T-helper 17 cell (primary cell): ENCODE measurements at regions not wholly inside any gene's neighbourhood (a gene's known extent, or its start where the extent isn't known, plus 50 kb on each side); places are given as distances from the start of the nearest gene placed in this dataset.
A peak's percentile ranks its signal among the peaks of the same experiment; 100 is the strongest.

ENCODE experiments used
- ATAC-seq: fragments of 150-1000 bp; cut with Tn5 transposase; 2 replicates; pipeline ENCODE4 v1.10.0; 2021; ENCODE audit warnings: mild to moderate bottlenecking, moderate library complexity
- DNase-seq, 3 donors: peaks; one replicate each; pipeline versions ENCODE4 v3.0.0 to v3.0.0-alpha.2; 2020 to 2021
- H3K9me3 ChIP-seq: one replicate; pipeline ENCODE4 v1.7.0; 2013; ENCODE audit warnings: low read length, mild to moderate bottlenecking; ENCODE audit not compliant: control insufficient read depth, poor library complexity, severe bottlenecking
- H3K27ac Mint-ChIP-seq: one replicate; pipeline ENCODE4 v1.8.0; 2022; ENCODE audit warnings: mild to moderate bottlenecking, moderate library complexity, mixed read lengths
- H3K27me3 Mint-ChIP-seq: one replicate; pipeline ENCODE4 v1.8.0; 2022; ENCODE audit warnings: mixed read lengths
- H3K36me3 Mint-ChIP-seq: one replicate; pipeline ENCODE4 v1.8.0; 2022; ENCODE audit warnings: low read depth, mixed read lengths
- H3K4me1 Mint-ChIP-seq: one replicate; pipeline ENCODE4 v1.8.0; 2022; ENCODE audit warnings: mild to moderate bottlenecking, mixed read lengths
- H3K4me3 Mint-ChIP-seq: one replicate; pipeline ENCODE4 v1.8.0; 2022; ENCODE audit warnings: mild to moderate bottlenecking, moderate library complexity, mixed read lengths

- H3K9me3 ChIP-seq, result no peaks in the 10 kb centered on the region
- Mint-ChIP-seq H3K27me3 (peaks cover 28% of the 10 kb centered on the region), H3K4me3 (no peak overlapping the region), H3K36me3 (no peaks in the 10 kb centered on the region), H3K4me1 (peaks cover 2% of the 10 kb centered on the region), H3K27ac (no peak overlapping the region)
- DNase-seq (no peak), ATAC-seq (no peak)
Observed at GRCh38 chr16:50955311-50955710, 195.8 kb downstream of the SALL1 start.

- Mint-ChIP-seq H3K4me1 (peaks cover 2% of the 10 kb centered on the region), H3K27ac (no peak overlapping the region), H3K36me3 (no peaks in the 10 kb centered on the region), H3K4me3 (peak overlapping the region; percentile 26), H3K27me3 (peaks cover 28% of the 10 kb centered on the region)
- no peaks in the 10 kb centered on the region for H3K9me3 ChIP-seq
- no peak for ATAC-seq
- DNase-seq, result no peak
Observed at GRCh38 chr16:50954469-50954868, 196.6 kb downstream of the SALL1 start.

GRCh38 chr16:50953290-50953689 lies 197.8 kb downstream of the SALL1 start:
- Mint-ChIP-seq H3K27me3 (peaks cover 28% of the 10 kb centered on the region), H3K4me3 (no peak overlapping the region), H3K36me3 (no peaks in the 10 kb centered on the region), H3K4me1 (peaks cover 2% of the 10 kb centered on the region), H3K27ac (no peak overlapping the region)
- DNase-seq (no peak), ATAC-seq (no peak)
- H3K9me3 ChIP-seq, result no peaks in the 10 kb centered on the region

GRCh38 chr16:50950955-50951354 lies 200.1 kb downstream of the SALL1 start:
- H3K9me3 ChIP-seq, result no peaks in the 10 kb centered on the region
- H3K4me3 Mint-ChIP-seq, result no peak overlapping the region
- H3K27me3 Mint-ChIP-seq, result peaks cover 28% of the 10 kb centered on the region
- no peak overlapping the region for H3K27ac Mint-ChIP-seq
- ATAC-seq, result no peak
- no peaks in the 10 kb centered on the region for H3K36me3 Mint-ChIP-seq
- H3K4me1 Mint-ChIP-seq, result peaks cover 2% of the 10 kb centered on the region
- no peak for DNase-seq

- no peak overlapping the region for H3K27ac Mint-ChIP-seq
- DNase-seq (no peak), ATAC-seq (no peak)
- peaks cover 18% of the 10 kb centered on the region for H3K27me3 Mint-ChIP-seq
- no peak overlapping the region for H3K4me3 Mint-ChIP-seq
- H3K4me1 Mint-ChIP-seq, result no peaks in the 10 kb centered on the region
- no peaks in the 10 kb centered on the region for H3K36me3 Mint-ChIP-seq
- H3K9me3 ChIP-seq, result no peaks in the 10 kb centered on the region
Observed at GRCh38 chr16:50948268-50948930, 202.7 kb downstream of the SALL1 start.

- no peaks in the 10 kb centered on the region for H3K36me3 Mint-ChIP-seq
Observed at GRCh38 chr16:50947826-50948225, 203.2 kb downstream of the SALL1 start.

GRCh38 chr16:50946606-50947005 lies 204.5 kb downstream of the SALL1 start:
- no peak overlapping the region for H3K27ac Mint-ChIP-seq
- ATAC-seq (no peak), DNase-seq (no peak)
- H3K27me3 Mint-ChIP-seq, result peaks cover 12% of the 10 kb centered on the region
- no peaks in the 10 kb centered on the region for H3K4me1 Mint-ChIP-seq
- no peaks in the 10 kb centered on the region for H3K36me3 Mint-ChIP-seq
- no peak overlapping the region for H3K4me3 Mint-ChIP-seq
- H3K9me3 ChIP-seq, result no peaks in the 10 kb centered on the region

More at GRCh38 chr16:50947826-50948225, 203.2 kb downstream of the SALL1 start:
- Mint-ChIP-seq H3K27ac (no peak overlapping the region), H3K27me3 (peaks cover 12% of the 10 kb centered on the region), H3K4me1 (no peaks in the 10 kb centered on the region), H3K4me3 (no peak overlapping the region)
- DNase-seq (no peak), ATAC-seq (no peak)
- H3K9me3 ChIP-seq, result no peaks in the 10 kb centered on the region

- no peaks in the 10 kb centered on the region for H3K36me3 Mint-ChIP-seq
- no peak for ATAC-seq
- no peak overlapping the region for H3K4me3 Mint-ChIP-seq
- peaks cover 12% of the 10 kb centered on the region for H3K27me3 Mint-ChIP-seq
- H3K4me1 Mint-ChIP-seq, result no peaks in the 10 kb centered on the region
- no peak for DNase-seq
- H3K27ac Mint-ChIP-seq, result no peak overlapping the region
- no peaks in the 10 kb centered on the region for H3K9me3 ChIP-seq
Observed at GRCh38 chr16:50946098-50946497, 204.2 kb downstream of the CYLD start.

GRCh38 chr16:50945171-50945570 lies 203.3 kb downstream of the CYLD start:
- Mint-ChIP-seq H3K27ac (no peak overlapping the region), H3K4me1 (no peaks in the 10 kb centered on the region)

GRCh38 chr16:50944436-50944835 lies 202.6 kb downstream of the CYLD start:
- ATAC-seq, result no peak
- Mint-ChIP-seq H3K27me3 (peaks cover 21% of the 10 kb centered on the region), H3K36me3 (no peaks in the 10 kb centered on the region), H3K4me1 (no peaks in the 10 kb centered on the region), H3K4me3 (no peak overlapping the region), H3K27ac (no peak overlapping the region)
- DNase-seq, result no peak
- no peaks in the 10 kb centered on the region for H3K9me3 ChIP-seq

More at GRCh38 chr16:50945171-50945570, 203.3 kb downstream of the CYLD start:
- peaks cover 14% of the 10 kb centered on the region for H3K27me3 Mint-ChIP-seq
- no peak for DNase-seq
- no peaks in the 10 kb centered on the region for H3K9me3 ChIP-seq
- no peak for ATAC-seq
- no peaks in the 10 kb centered on the region for H3K36me3 Mint-ChIP-seq
- H3K4me3 Mint-ChIP-seq, result no peak overlapping the region

GRCh38 chr16:50944033-50944432 lies 202.1 kb downstream of the CYLD start:
- ATAC-seq, result no peak
- peaks cover 25% of the 10 kb centered on the region for H3K27me3 Mint-ChIP-seq

GRCh38 chr16:50942143-50942542 lies 200.3 kb downstream of the CYLD start:
- Mint-ChIP-seq H3K4me3 (no peak overlapping the region), H3K27me3 (peaks cover 31% of the 10 kb centered on the region), H3K36me3 (no peaks in the 10 kb centered on the region), H3K27ac (no peak overlapping the region), H3K4me1 (no peaks in the 10 kb centered on the region)
- ATAC-seq (no peak), DNase-seq (no peak)
- H3K9me3 ChIP-seq, result no peaks in the 10 kb centered on the region

More at GRCh38 chr16:50944033-50944432, 202.1 kb downstream of the CYLD start:
- H3K36me3 Mint-ChIP-seq, result no peaks in the 10 kb centered on the region
- H3K4me1 Mint-ChIP-seq, result no peaks in the 10 kb centered on the region
- DNase-seq, result no peak
- no peaks in the 10 kb centered on the region for H3K9me3 ChIP-seq
- no peak overlapping the region for H3K4me3 Mint-ChIP-seq
- H3K27ac Mint-ChIP-seq, result no peak overlapping the region

GRCh38 chr16:50941681-50942080 lies 199.8 kb downstream of the CYLD start:
- no peaks in the 10 kb centered on the region for H3K9me3 ChIP-seq
- H3K4me3 Mint-ChIP-seq, result no peak overlapping the region

GRCh38 chr16:50940275-50940854 lies 198.5 kb downstream of the CYLD start:
- Mint-ChIP-seq H3K4me3 (no peak overlapping the region), H3K36me3 (no peaks in the 10 kb centered on the region), H3K27ac (no peak overlapping the region), H3K4me1 (no peaks in the 10 kb centered on the region), H3K27me3 (peaks cover 45% of the 10 kb centered on the region)
- H3K9me3 ChIP-seq, result no peaks in the 10 kb centered on the region
- no peak for DNase-seq
- no peak for ATAC-seq

More at GRCh38 chr16:50941681-50942080, 199.8 kb downstream of the CYLD start:
- ATAC-seq (no peak), DNase-seq (no peak)
- Mint-ChIP-seq H3K27me3 (peaks cover 36% of the 10 kb centered on the region), H3K36me3 (no peaks in the 10 kb centered on the region), H3K27ac (no peak overlapping the region), H3K4me1 (no peaks in the 10 kb centered on the region)
